ENCODE measurements at regions not wholly inside any gene's neighbourhood (a gene's known extent, or its start where the extent isn't known, plus 50 kb on each side); places are given as distances from the start of the nearest gene placed in this dataset.

DNA sequence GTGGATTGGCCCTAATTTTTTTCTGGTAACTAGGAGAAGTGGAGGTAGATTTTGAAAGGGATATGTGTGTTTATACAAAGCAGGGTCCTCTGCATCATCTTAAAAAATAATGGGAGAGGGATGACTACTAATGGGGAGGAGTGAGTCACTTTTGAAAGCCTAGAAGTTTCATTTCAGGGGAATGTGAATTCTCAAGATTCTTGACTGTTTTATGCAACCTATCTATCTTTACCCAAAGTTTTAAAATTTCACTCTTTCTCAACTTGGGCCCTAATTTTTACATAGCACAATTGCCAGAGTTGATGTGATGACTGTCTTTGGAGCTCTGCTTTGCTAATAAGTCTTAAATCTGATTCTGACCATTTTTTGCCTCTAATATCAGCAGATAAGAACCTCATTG lies 445.2 kb downstream of the GRXCR1 start:
- TF ChIP-seq, protein P1, sequence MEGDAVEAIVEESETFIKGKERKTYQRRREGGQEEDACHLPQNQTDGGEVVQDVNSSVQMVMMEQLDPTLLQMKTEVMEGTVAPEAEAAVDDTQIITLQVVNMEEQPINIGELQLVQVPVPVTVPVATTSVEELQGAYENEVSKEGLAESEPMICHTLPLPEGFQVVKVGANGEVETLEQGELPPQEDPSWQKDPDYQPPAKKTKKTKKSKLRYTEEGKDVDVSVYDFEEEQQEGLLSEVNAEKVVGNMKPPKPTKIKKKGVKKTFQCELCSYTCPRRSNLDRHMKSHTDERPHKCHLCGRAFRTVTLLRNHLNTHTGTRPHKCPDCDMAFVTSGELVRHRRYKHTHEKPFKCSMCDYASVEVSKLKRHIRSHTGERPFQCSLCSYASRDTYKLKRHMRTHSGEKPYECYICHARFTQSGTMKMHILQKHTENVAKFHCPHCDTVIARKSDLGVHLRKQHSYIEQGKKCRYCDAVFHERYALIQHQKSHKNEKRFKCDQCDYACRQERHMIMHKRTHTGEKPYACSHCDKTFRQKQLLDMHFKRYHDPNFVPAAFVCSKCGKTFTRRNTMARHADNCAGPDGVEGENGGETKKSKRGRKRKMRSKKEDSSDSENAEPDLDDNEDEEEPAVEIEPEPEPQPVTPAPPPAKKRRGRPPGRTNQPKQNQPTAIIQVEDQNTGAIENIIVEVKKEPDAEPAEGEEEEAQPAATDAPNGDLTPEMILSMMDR (IDR thresholded peaks at IDR 0.05), result no peak
- no peak for TF ChIP-seq POLR2A (IDR thresholded peaks at IDR 0.05)

All from adrenal gland (tissue), 5 donors.